ENCODE measurements at regions not wholly inside any gene's neighbourhood (a gene's known extent, or its start where the extent isn't known, plus 50 kb on each side); places are given as distances from the start of the nearest gene placed in this dataset.

- H3K4me1 ChIP-seq = peaks cover 7 to 39% (median 31%) of the 10 kb centered on the region in 4 donors
Measured at GRCh38 chr15:69591905-69592508, 139.4 kb downstream of the RPLP1 start.

GRCh38 chr15:69592954-69593353 lies 140.3 kb downstream of the RPLP1 start:
- intact Hi-C loops (cut with DNase I; ENCODE audit: low total_unique reads) = no loop called here
- TF ChIP-seq, protein P1, sequence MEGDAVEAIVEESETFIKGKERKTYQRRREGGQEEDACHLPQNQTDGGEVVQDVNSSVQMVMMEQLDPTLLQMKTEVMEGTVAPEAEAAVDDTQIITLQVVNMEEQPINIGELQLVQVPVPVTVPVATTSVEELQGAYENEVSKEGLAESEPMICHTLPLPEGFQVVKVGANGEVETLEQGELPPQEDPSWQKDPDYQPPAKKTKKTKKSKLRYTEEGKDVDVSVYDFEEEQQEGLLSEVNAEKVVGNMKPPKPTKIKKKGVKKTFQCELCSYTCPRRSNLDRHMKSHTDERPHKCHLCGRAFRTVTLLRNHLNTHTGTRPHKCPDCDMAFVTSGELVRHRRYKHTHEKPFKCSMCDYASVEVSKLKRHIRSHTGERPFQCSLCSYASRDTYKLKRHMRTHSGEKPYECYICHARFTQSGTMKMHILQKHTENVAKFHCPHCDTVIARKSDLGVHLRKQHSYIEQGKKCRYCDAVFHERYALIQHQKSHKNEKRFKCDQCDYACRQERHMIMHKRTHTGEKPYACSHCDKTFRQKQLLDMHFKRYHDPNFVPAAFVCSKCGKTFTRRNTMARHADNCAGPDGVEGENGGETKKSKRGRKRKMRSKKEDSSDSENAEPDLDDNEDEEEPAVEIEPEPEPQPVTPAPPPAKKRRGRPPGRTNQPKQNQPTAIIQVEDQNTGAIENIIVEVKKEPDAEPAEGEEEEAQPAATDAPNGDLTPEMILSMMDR (IDR thresholded peaks at IDR 0.05) = no peak
- H3K27me3 ChIP-seq = no peaks in the 10 kb centered on the region
- no peak overlapping the region for H3K4me3 ChIP-seq
- peak overlapping the region in 1 of 2 donors; percentile 77 for H3K27ac ChIP-seq
- DNase-seq = no peak
- H3K9me3 ChIP-seq = peaks cover 0 to 4% (median 0%) of the 10 kb centered on the region in 3 donors
- H3K4me1 ChIP-seq = peaks cover 7 to 41% (median 31%) of the 10 kb centered on the region in 4 donors
- H3K36me3 ChIP-seq = no peaks in the 10 kb centered on the region

More at GRCh38 chr15:69591905-69592508, 139.4 kb downstream of the RPLP1 start:
- Histone ChIP-seq H3K27me3 (no peaks in the 10 kb centered on the region), H3K4me3 (no peak overlapping the region), H3K9me3 (peaks cover 0 to 4% (median 0%) of the 10 kb centered on the region in 3 donors), H3K27ac (no peak overlapping the region), H3K36me3 (no peaks in the 10 kb centered on the region)
- intact Hi-C loops (cut with DNase I; ENCODE audit: low total_unique reads) = no loop called here
- no peak for DNase-seq
- TF ChIP-seq, protein P1 (IDR thresholded peaks at IDR 0.05) = no peak

GRCh38 chr15:69593488-69593887 lies 140.9 kb downstream of the RPLP1 start:
- H3K27ac ChIP-seq = peak overlapping the region; percentile 75 to 77
- H3K4me1 ChIP-seq = peaks cover 7 to 41% (median 31%) of the 10 kb centered on the region in 4 donors
- H3K27me3 ChIP-seq = no peaks in the 10 kb centered on the region
- TF ChIP-seq, protein P1 (IDR thresholded peaks at IDR 0.05) = no peak
- intact Hi-C loops (cut with DNase I; ENCODE audit: low total_unique reads) = no loop called here
- H3K9me3 ChIP-seq = no peaks in the 10 kb centered on the region
- no peak for DNase-seq
- H3K36me3 ChIP-seq = no peaks in the 10 kb centered on the region
- H3K4me3 ChIP-seq = no peak overlapping the region

GRCh38 chr15:69593981-69594966 lies 141.7 kb downstream of the RPLP1 start:
- Histone ChIP-seq H3K4me1 (peaks cover 7 to 41% (median 31%) of the 10 kb centered on the region in 4 donors), H3K4me3 (peak overlapping the region; percentile 13 to 17), H3K9me3 (no peaks in the 10 kb centered on the region), H3K27ac (peak overlapping the region; percentile 75 to 77), H3K27me3 (no peaks in the 10 kb centered on the region), H3K36me3 (no peaks in the 10 kb centered on the region)
- peak; percentile 68 to 94 for DNase-seq
- intact Hi-C loops (cut with DNase I; ENCODE audit: low total_unique reads) = no loop called here
- TF ChIP-seq, protein P1 (IDR thresholded peaks at IDR 0.05) = no peak

GRCh38 chr15:69595009-69595791 lies 142.6 kb downstream of the RPLP1 start:
- Histone ChIP-seq H3K4me3 (peak overlapping the region; percentile 13 to 17), H3K36me3 (no peaks in the 10 kb centered on the region), H3K4me1 (peaks cover 7 to 41% (median 31%) of the 10 kb centered on the region in 4 donors), H3K27me3 (no peaks in the 10 kb centered on the region), H3K27ac (peak overlapping the region; percentile 75 to 77), H3K9me3 (no peaks in the 10 kb centered on the region)
- DNase-seq = peak; percentile 82 to 97
- intact Hi-C loops (cut with DNase I; ENCODE audit: low total_unique reads) = no loop called here
- TF ChIP-seq, protein P1 (IDR thresholded peaks at IDR 0.05) = peak in 1 of 2 experiments; percentile 33
